ENCODE measurements at regions not wholly inside any gene's neighbourhood (a gene's known extent, or its start where the extent isn't known, plus 50 kb on each side); places are given as distances from the start of the nearest gene placed in this dataset.
"Not testable (repeated sequence)": the region's sequence is repeated elsewhere in the genome, so short reads cannot be mapped to it uniquely, and the experiment has no call there.

GRCh38 chr2:118374974-118375755 lies 286.9 kb downstream of the INSIG2 start:
- Histone ChIP-seq H3K4me1 (ENCODE audit: control insufficient read depth in 2 of 2, insufficient read depth in 1 of 2, low read depth in 1 of 2, low read length in 2 of 2) (peaks cover 0 to 22% of the 10 kb centered on the region in 2 donors), H3K9me3 (replicated peaks in 1 of 2; ENCODE audit: control insufficient read depth in 2 of 2, insufficient read depth in 1 of 2, low read depth in 1 of 2, low read length in 2 of 2) (peaks cover 0 to 3% of the 10 kb centered on the region in 2 donors), H3K4ac (ENCODE audit: low read length) (no peak overlapping the region), H2BK120ac (ENCODE audit: low read depth, low read length) (no peak overlapping the region), H3K36me3 (replicated peaks in 1 of 2; ENCODE audit: control insufficient read depth in 2 of 2, insufficient read depth in 2 of 2, low read length in 2 of 2) (no peaks in the 10 kb centered on the region), H3K4me2 (ENCODE audit: insufficient read depth, low read length, poor library complexity, severe bottlenecking) (no peak overlapping the region), H3K79me1 (ENCODE audit: low read depth, low read length) (no peaks in the 10 kb centered on the region), H2BK5ac (ENCODE audit: low read length) (no peak overlapping the region), H3K27ac (replicated peaks; ENCODE audit: low read length) (no peak overlapping the region), H2AFZ (ENCODE audit: low read length) (no peak overlapping the region), H2BK15ac (ENCODE audit: low read length) (no peak overlapping the region), H3K4me3 (ENCODE audit: low read length in 2 of 2) (no peak overlapping the region), H2BK12ac (ENCODE audit: low read length) (no peak overlapping the region), H4K8ac (ENCODE audit: low read depth, low read length) (no peak overlapping the region), H3K18ac (ENCODE audit: low read length) (no peak overlapping the region), H3K23ac (ENCODE audit: low read depth, low read length, poor library complexity) (no peak overlapping the region), H3K14ac (ENCODE audit: low read length) (no peak overlapping the region), H2AK5ac (ENCODE audit: low read depth, low read length) (no peak overlapping the region), H4K91ac (ENCODE audit: low read depth, low read length, poor library complexity) (no peak overlapping the region), H3K9ac (ENCODE audit: low read depth, low read length, poor library complexity) (no peak overlapping the region), H3K27me3 (ENCODE audit: control insufficient read depth in 3 of 3, insufficient read depth in 3 of 3, low read depth in 1 of 3, low read length in 3 of 3) (peaks cover 4 to 41% (median 9%) of the 10 kb centered on the region in 3 experiments)
- WGBS, 2 donors (ENCODE audit: extremely low coverage in 2 of 2, insufficient read length in 2 of 2, insufficient replicate concordance in 1 of 2) = no CpG with 5 or more reads among the region's 4 CpGs
- no peak for DNase-seq (ENCODE audit: low spot score)

- Histone ChIP-seq H3K27me3 (ENCODE audit: control insufficient read depth in 3 of 3, insufficient read depth in 3 of 3, low read depth in 1 of 3, low read length in 3 of 3) (peaks cover 4 to 38% (median 9%) of the 10 kb centered on the region in 3 experiments), H2BK120ac (ENCODE audit: low read depth, low read length) (no peak overlapping the region), H4K8ac (ENCODE audit: low read depth, low read length) (no peak overlapping the region), H3K14ac (ENCODE audit: low read length) (no peak overlapping the region), H3K4me1 (ENCODE audit: control insufficient read depth in 2 of 2, insufficient read depth in 1 of 2, low read depth in 1 of 2, low read length in 2 of 2) (peaks cover 0 to 22% of the 10 kb centered on the region in 2 donors), H3K18ac (ENCODE audit: low read length) (no peak overlapping the region), H2BK5ac (ENCODE audit: low read length) (no peak overlapping the region), H3K9me3 (replicated peaks in 1 of 2; ENCODE audit: control insufficient read depth in 2 of 2, insufficient read depth in 1 of 2, low read depth in 1 of 2, low read length in 2 of 2) (peaks cover 0 to 3% of the 10 kb centered on the region in 2 donors), H3K27ac (replicated peaks; ENCODE audit: low read length) (peak overlapping the region; percentile 50), H3K36me3 (replicated peaks in 1 of 2; ENCODE audit: control insufficient read depth in 2 of 2, insufficient read depth in 2 of 2, low read length in 2 of 2) (no peaks in the 10 kb centered on the region), H3K4me3 (ENCODE audit: low read length in 2 of 2) (no peak overlapping the region), H2AK5ac (ENCODE audit: low read depth, low read length) (no peak overlapping the region), H3K4ac (ENCODE audit: low read length) (no peak overlapping the region), H2AFZ (ENCODE audit: low read length) (no peak overlapping the region), H3K79me1 (ENCODE audit: low read depth, low read length) (no peaks in the 10 kb centered on the region), H3K23ac (ENCODE audit: low read depth, low read length, poor library complexity) (no peak overlapping the region), H2BK12ac (ENCODE audit: low read length) (no peak overlapping the region), H2BK15ac (ENCODE audit: low read length) (no peak overlapping the region), H4K91ac (ENCODE audit: low read depth, low read length, poor library complexity) (no peak overlapping the region), H3K4me2 (ENCODE audit: insufficient read depth, low read length, poor library complexity, severe bottlenecking) (no peak overlapping the region), H3K9ac (ENCODE audit: low read depth, low read length, poor library complexity) (no peak overlapping the region)
- WGBS, 2 donors (ENCODE audit: extremely low coverage in 2 of 2, insufficient read length in 2 of 2, insufficient replicate concordance in 1 of 2) = no CpG with 5 or more reads among the region's 6 CpGs
- DNase-seq (ENCODE audit: low spot score) = peak; percentile 88
Observed at GRCh38 chr2:118372886-118373830, 284.9 kb downstream of the INSIG2 start.

DNA sequence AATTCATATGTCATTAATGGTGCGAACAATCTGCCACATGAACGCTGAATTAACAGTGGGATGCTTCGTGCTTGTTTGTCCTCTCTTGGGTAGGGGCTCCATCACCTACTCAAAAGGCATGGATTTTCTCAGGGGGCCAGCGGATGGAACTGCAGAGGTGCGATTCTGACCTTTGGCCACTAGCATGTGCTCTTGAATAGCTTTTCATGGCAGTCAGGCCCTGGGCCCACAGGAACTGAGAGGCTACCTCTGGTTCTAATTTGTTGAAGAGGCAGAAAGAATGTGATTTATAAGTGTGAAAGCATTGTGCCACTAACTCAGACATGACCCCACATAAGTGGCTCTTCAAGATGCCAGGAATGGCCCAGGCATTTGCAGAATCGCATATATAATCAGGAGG lies 283.2 kb downstream of the INSIG2 start:
- Histone ChIP-seq H3K27me3 (ENCODE audit: control insufficient read depth in 3 of 3, insufficient read depth in 3 of 3, low read depth in 1 of 3, low read length in 3 of 3) (peaks cover under 1 to 27% (median under 1%) of the 10 kb centered on the region in 3 experiments), H3K4me3 (ENCODE audit: low read length in 2 of 2) (no peak overlapping the region), H2BK120ac (ENCODE audit: low read depth, low read length) (no peak overlapping the region), H3K23ac (ENCODE audit: low read depth, low read length, poor library complexity) (no peak overlapping the region), H3K4me1 (ENCODE audit: control insufficient read depth in 2 of 2, insufficient read depth in 1 of 2, low read depth in 1 of 2, low read length in 2 of 2) (peaks cover 0 to 22% of the 10 kb centered on the region in 2 donors), H3K4ac (ENCODE audit: low read length) (no peak overlapping the region), H2BK5ac (ENCODE audit: low read length) (no peak overlapping the region), H4K91ac (ENCODE audit: low read depth, low read length, poor library complexity) (no peak overlapping the region), H3K79me1 (ENCODE audit: low read depth, low read length) (no peaks in the 10 kb centered on the region), H3K9ac (ENCODE audit: low read depth, low read length, poor library complexity) (no peak overlapping the region), H3K27ac (replicated peaks; ENCODE audit: low read length) (no peak overlapping the region), H3K14ac (ENCODE audit: low read length) (no peak overlapping the region), H4K8ac (ENCODE audit: low read depth, low read length) (no peak overlapping the region), H3K18ac (ENCODE audit: low read length) (no peak overlapping the region), H3K4me2 (ENCODE audit: insufficient read depth, low read length, poor library complexity, severe bottlenecking) (no peak overlapping the region), H2BK12ac (ENCODE audit: low read length) (no peak overlapping the region), H3K36me3 (replicated peaks in 1 of 2; ENCODE audit: control insufficient read depth in 2 of 2, insufficient read depth in 2 of 2, low read length in 2 of 2) (no peaks in the 10 kb centered on the region), H2BK15ac (ENCODE audit: low read length) (no peak overlapping the region), H2AFZ (ENCODE audit: low read length) (no peak overlapping the region), H2AK5ac (ENCODE audit: low read depth, low read length) (no peak overlapping the region), H3K9me3 (replicated peaks in 1 of 2; ENCODE audit: control insufficient read depth in 2 of 2, insufficient read depth in 1 of 2, low read depth in 1 of 2, low read length in 2 of 2) (peaks cover 0 to 1% of the 10 kb centered on the region in 2 donors)
- WGBS, 2 donors (ENCODE audit: extremely low coverage in 2 of 2, insufficient read length in 2 of 2, insufficient replicate concordance in 1 of 2) = no CpG with 5 or more reads among the region's 6 CpGs
- DNase-seq (ENCODE audit: low spot score) = peak; percentile 48

- not testable (repeated sequence) for H3K36me3 ChIP-seq (replicated peaks in 1 of 2; ENCODE audit: control insufficient read depth in 2 of 2, insufficient read depth in 2 of 2, low read length in 2 of 2); H2AFZ ChIP-seq (ENCODE audit: low read length); H3K79me1 ChIP-seq (ENCODE audit: low read depth, low read length); H3K4me3 ChIP-seq (ENCODE audit: low read length in 2 of 2); H3K27ac ChIP-seq (replicated peaks; ENCODE audit: low read length); H2BK15ac ChIP-seq (ENCODE audit: low read length); H3K23ac ChIP-seq (ENCODE audit: low read depth, low read length, poor library complexity); H3K14ac ChIP-seq (ENCODE audit: low read length); H2BK12ac ChIP-seq (ENCODE audit: low read length); H4K91ac ChIP-seq (ENCODE audit: low read depth, low read length, poor library complexity); H3K9me3 ChIP-seq (replicated peaks in 1 of 2; ENCODE audit: control insufficient read depth in 2 of 2, insufficient read depth in 1 of 2, low read depth in 1 of 2, low read length in 2 of 2); H2AK5ac ChIP-seq (ENCODE audit: low read depth, low read length); H3K18ac ChIP-seq (ENCODE audit: low read length); H4K8ac ChIP-seq (ENCODE audit: low read depth, low read length); H3K4me2 ChIP-seq (ENCODE audit: insufficient read depth, low read length, poor library complexity, severe bottlenecking); DNase-seq (ENCODE audit: low spot score); H2BK120ac ChIP-seq (ENCODE audit: low read depth, low read length); H3K4ac ChIP-seq (ENCODE audit: low read length); H3K9ac ChIP-seq (ENCODE audit: low read depth, low read length, poor library complexity); H2BK5ac ChIP-seq (ENCODE audit: low read length)
- H3K4me1 ChIP-seq (ENCODE audit: control insufficient read depth in 2 of 2, insufficient read depth in 1 of 2, low read depth in 1 of 2, low read length in 2 of 2) = peaks cover 0 to 15% of the 10 kb centered on the region in 2 donors
- no CpG with 5 or more reads among the region's 7 CpGs for WGBS, 2 donors (ENCODE audit: extremely low coverage in 2 of 2, insufficient read length in 2 of 2, insufficient replicate concordance in 1 of 2)
- peaks cover 0 to 17% (median 0%) of the 10 kb centered on the region in 3 experiments for H3K27me3 ChIP-seq (ENCODE audit: control insufficient read depth in 3 of 3, insufficient read depth in 3 of 3, low read depth in 1 of 3, low read length in 3 of 3)
Observed at GRCh38 chr2:118369521-118369920, 281.2 kb downstream of the INSIG2 start.
